ENCODE measurements at regions not wholly inside any gene's neighbourhood (a gene's known extent, or its start where the extent isn't known, plus 50 kb on each side); places are given as distances from the start of the nearest gene placed in this dataset.

- H3K27ac ChIP-seq, result no peak overlapping the region
- TF ChIP-seq ZFX (IDR thresholded peaks at IDR 0.05; ENCODE audit: borderline replicate concordance), result no peak
- TF ChIP-seq, protein P1, sequence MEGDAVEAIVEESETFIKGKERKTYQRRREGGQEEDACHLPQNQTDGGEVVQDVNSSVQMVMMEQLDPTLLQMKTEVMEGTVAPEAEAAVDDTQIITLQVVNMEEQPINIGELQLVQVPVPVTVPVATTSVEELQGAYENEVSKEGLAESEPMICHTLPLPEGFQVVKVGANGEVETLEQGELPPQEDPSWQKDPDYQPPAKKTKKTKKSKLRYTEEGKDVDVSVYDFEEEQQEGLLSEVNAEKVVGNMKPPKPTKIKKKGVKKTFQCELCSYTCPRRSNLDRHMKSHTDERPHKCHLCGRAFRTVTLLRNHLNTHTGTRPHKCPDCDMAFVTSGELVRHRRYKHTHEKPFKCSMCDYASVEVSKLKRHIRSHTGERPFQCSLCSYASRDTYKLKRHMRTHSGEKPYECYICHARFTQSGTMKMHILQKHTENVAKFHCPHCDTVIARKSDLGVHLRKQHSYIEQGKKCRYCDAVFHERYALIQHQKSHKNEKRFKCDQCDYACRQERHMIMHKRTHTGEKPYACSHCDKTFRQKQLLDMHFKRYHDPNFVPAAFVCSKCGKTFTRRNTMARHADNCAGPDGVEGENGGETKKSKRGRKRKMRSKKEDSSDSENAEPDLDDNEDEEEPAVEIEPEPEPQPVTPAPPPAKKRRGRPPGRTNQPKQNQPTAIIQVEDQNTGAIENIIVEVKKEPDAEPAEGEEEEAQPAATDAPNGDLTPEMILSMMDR (IDR thresholded peaks at IDR 0.05), result no peak
Observed at GRCh38 chr4:162878096-162878495, 288.6 kb downstream of the NAF1 start.

GRCh38 chr4:162874748-162875147, 291.9 kb downstream of the NAF1 start:
- TF ChIP-seq, protein P1 (IDR thresholded peaks at IDR 0.05), result no peak
- no peak for TF ChIP-seq ZFX (IDR thresholded peaks at IDR 0.05; ENCODE audit: borderline replicate concordance)
- H3K27ac ChIP-seq, result no peak overlapping the region

DNA sequence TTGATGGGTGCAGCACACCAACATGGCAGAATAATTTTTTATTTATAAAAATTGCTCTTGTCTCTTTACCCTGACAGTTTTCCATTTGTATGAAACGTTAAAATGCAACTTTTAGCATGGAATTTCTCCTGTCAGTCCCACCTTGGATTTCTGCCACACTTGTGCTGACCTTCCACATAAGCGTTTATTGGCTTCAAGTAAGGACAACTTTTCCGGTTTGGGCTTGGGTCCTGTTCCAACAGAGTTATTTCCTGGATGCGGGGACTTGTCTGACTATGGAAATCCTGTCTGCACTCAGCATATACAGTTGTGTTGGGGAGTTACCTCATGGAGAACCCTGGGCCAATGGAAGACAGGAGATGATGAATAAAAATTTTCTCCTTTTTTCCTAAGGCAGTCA, 294.7 kb downstream of the NAF1 start:
- TF ChIP-seq ZFX (IDR thresholded peaks at IDR 0.05; ENCODE audit: borderline replicate concordance), result no peak
- TF ChIP-seq, protein P1 (IDR thresholded peaks at IDR 0.05), result no peak
- no peak overlapping the region for H3K27ac ChIP-seq

- TF ChIP-seq, protein P1 (IDR thresholded peaks at IDR 0.05), result no peak
- no peak for TF ChIP-seq ZFX (IDR thresholded peaks at IDR 0.05; ENCODE audit: borderline replicate concordance)
- no peak overlapping the region for H3K27ac ChIP-seq
Observed at GRCh38 chr4:162869157-162869556, 297.5 kb downstream of the NAF1 start.

DNA sequence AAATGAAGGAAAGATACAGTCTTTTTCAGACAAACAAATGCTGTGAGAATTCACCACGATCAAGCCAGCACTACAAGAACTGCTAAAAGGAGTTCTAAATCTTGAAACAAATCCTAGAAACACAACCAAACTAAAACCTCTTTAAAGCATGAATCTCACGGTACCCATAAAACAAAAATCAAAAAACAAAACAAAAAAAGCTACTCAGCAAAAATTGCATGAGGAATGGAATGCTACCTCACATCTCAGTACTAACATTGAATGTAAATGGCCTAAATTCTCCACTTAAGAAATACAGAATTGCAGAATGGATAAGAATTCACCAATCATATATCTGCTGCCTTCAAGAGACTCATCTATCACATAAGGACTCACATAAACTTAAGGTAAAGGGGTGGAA, 300.1 kb downstream of the NAF1 start:
- H3K27ac ChIP-seq, result no peak overlapping the region
- no peak for TF ChIP-seq ZFX (IDR thresholded peaks at IDR 0.05; ENCODE audit: borderline replicate concordance)
- TF ChIP-seq, protein P1 (IDR thresholded peaks at IDR 0.05), result no peak

GRCh38 chr4:162865102-162865501, 301.6 kb downstream of the NAF1 start:
- H3K27ac ChIP-seq, result no peak overlapping the region
- TF ChIP-seq, protein P1 (IDR thresholded peaks at IDR 0.05), result no peak
- no peak for TF ChIP-seq ZFX (IDR thresholded peaks at IDR 0.05; ENCODE audit: borderline replicate concordance)

- TF ChIP-seq, protein P1 (IDR thresholded peaks at IDR 0.05), result no peak
- no peak for TF ChIP-seq ZFX (IDR thresholded peaks at IDR 0.05; ENCODE audit: borderline replicate concordance)
Observed at GRCh38 chr4:162853788-162854187, 312.9 kb downstream of the NAF1 start.

More at GRCh38 chr4:162853788-162854187, 312.9 kb downstream of the NAF1 start:
- H3K27ac ChIP-seq, result no peak overlapping the region

Measured in 22Rv1 (cell line).